ENCODE measurements at regions not wholly inside any gene's neighbourhood (a gene's known extent, or its start where the extent isn't known, plus 50 kb on each side); places are given as distances from the start of the nearest gene placed in this dataset.

- Histone ChIP-seq H3K4me1 (no peaks in the 10 kb centered on the region), H3K4me3 (no peak overlapping the region), H3K27me3 (no peaks in the 10 kb centered on the region), H3K36me3 (no peaks in the 10 kb centered on the region), H3K9me3 (no peaks in the 10 kb centered on the region), H3K27ac (no peak overlapping the region)
- 95% methylated on average over 29 of the region's 29 CpGs for WGBS
- TF ChIP-seq POLR2AphosphoS5 (IDR thresholded peaks at IDR 0.05) (no peak), EP300 (IDR thresholded peaks at IDR 0.05) (no peak), CTCF (IDR thresholded peaks at IDR 0.05) (no peak), POLR2A (IDR thresholded peaks at IDR 0.05) (no peak)
- no peak for DNase-seq (ENCODE audit: low spot score in 2 of 2)
Measured at GRCh38 chr12:13563743-13564125, 367.2 kb downstream of the EMP1 start.

- Histone ChIP-seq H3K4me3 (no peak overlapping the region), H3K27ac (no peak overlapping the region), H3K4me1 (no peaks in the 10 kb centered on the region), H3K9me3 (no peaks in the 10 kb centered on the region), H3K27me3 (no peaks in the 10 kb centered on the region), H3K36me3 (no peaks in the 10 kb centered on the region)
- WGBS: 92% methylated on average over 39 of the region's 53 CpGs
- no peak for TF ChIP-seq EP300 (IDR thresholded peaks at IDR 0.05)
- DNase-seq (ENCODE audit: low spot score in 2 of 2): no peak
Measured at GRCh38 chr12:13562915-13563742, 366.6 kb downstream of the EMP1 start.

- H3K4me3 ChIP-seq: no peak overlapping the region
- H3K27ac ChIP-seq: no peak overlapping the region
- H3K27me3 ChIP-seq: no peaks in the 10 kb centered on the region
- H3K4me1 ChIP-seq: no peaks in the 10 kb centered on the region
- TF ChIP-seq POLR2AphosphoS5 (IDR thresholded peaks at IDR 0.05): no peak
- no peak for TF ChIP-seq EP300 (IDR thresholded peaks at IDR 0.05)
- no peak for TF ChIP-seq CTCF (IDR thresholded peaks at IDR 0.05)
- TF ChIP-seq POLR2A (IDR thresholded peaks at IDR 0.05): no peak
- H3K9me3 ChIP-seq: no peaks in the 10 kb centered on the region
- no peaks in the 10 kb centered on the region for H3K36me3 ChIP-seq
- DNase-seq (ENCODE audit: low spot score in 2 of 2): no peak
- 85% methylated on average over 4 of the region's 4 CpGs for WGBS
Measured at GRCh38 chr12:13561923-13562322, 365.4 kb downstream of the EMP1 start.

GRCh38 chr12:13559318-13559978, 362.9 kb downstream of the EMP1 start:
- TF ChIP-seq EP300 (IDR thresholded peaks at IDR 0.05): no peak
- no peak for TF ChIP-seq POLR2AphosphoS5 (IDR thresholded peaks at IDR 0.05)
- TF ChIP-seq CTCF (IDR thresholded peaks at IDR 0.05): no peak
- no peak for TF ChIP-seq POLR2A (IDR thresholded peaks at IDR 0.05)
- no peaks in the 10 kb centered on the region for H3K4me1 ChIP-seq
- no peaks in the 10 kb centered on the region for H3K9me3 ChIP-seq
- H3K36me3 ChIP-seq: no peaks in the 10 kb centered on the region
- H3K4me3 ChIP-seq: no peak overlapping the region
- 68% methylated on average over 8 of the region's 8 CpGs for WGBS
- no peak overlapping the region for H3K27ac ChIP-seq
- H3K27me3 ChIP-seq: no peaks in the 10 kb centered on the region
- no peak for DNase-seq (ENCODE audit: low spot score in 2 of 2)

GRCh38 chr12:13552830-13553229, 356.3 kb downstream of the EMP1 start:
- 48% methylated on average over 4 of the region's 4 CpGs for WGBS
- no peak for DNase-seq (ENCODE audit: low spot score in 2 of 2)
- H3K36me3 ChIP-seq: no peaks in the 10 kb centered on the region
- H3K27me3 ChIP-seq: no peaks in the 10 kb centered on the region
- no peak overlapping the region for H3K27ac ChIP-seq
- no peaks in the 10 kb centered on the region for H3K4me1 ChIP-seq
- TF ChIP-seq EP300 (IDR thresholded peaks at IDR 0.05) (no peak), CTCF (IDR thresholded peaks at IDR 0.05) (no peak), POLR2AphosphoS5 (IDR thresholded peaks at IDR 0.05) (no peak), POLR2A (IDR thresholded peaks at IDR 0.05) (no peak)
- H3K9me3 ChIP-seq: no peaks in the 10 kb centered on the region
- H3K4me3 ChIP-seq: no peak overlapping the region
